MCF 10A (cell line): ENCODE measurements at regions not wholly inside any gene's neighbourhood (a gene's known extent, or its start where the extent isn't known, plus 50 kb on each side); places are given as distances from the start of the nearest gene placed in this dataset.

Source experiments
- BruUV-seq: library from RNA; stranded (reverse); fragments of 400-500 nt; replicated peaks from 2 replicates; lab custom pipeline; 2021; lab: Mats Ljungman, UMichigan
- CTCF ChIA-PET: fragments of 300-600 bp; sonication (Branson Sonifier 250); formaldehyde crosslinking; extraction: SDS; loops from one replicate; lab custom pipeline; 2021; ENCODE audit warnings: antibody characterized with exemption, inconsistent platforms; lab: Yijun Ruan, JAX
- POLR2A ChIA-PET: fragments of 300-600, 350-650 bp; sonication (Branson Sonifier 250); formaldehyde crosslinking; extraction: SDS; loops from one replicate; lab custom pipeline; 2020; ENCODE audit warnings: antibody characterized with exemption, inconsistent platforms; lab: Yijun Ruan, JAX
- DNase-seq: peaks from one replicate; pipeline ENCODE4 v3.0.0-alpha.2; 2018; ENCODE audit not compliant: unreplicated experiment
- H3K27ac Mint-ChIP-seq: one replicate; pipeline ENCODE4 v1.8.0; 2022; ENCODE audit warnings: mild to moderate bottlenecking, low read depth, mixed read lengths; ENCODE audit not compliant: unreplicated experiment
- H3K27me3 Mint-ChIP-seq: one replicate; pipeline ENCODE4 v1.8.0; 2022; ENCODE audit warnings: mixed read lengths; ENCODE audit not compliant: insufficient read depth, unreplicated experiment
- H3K36me3 Mint-ChIP-seq: one replicate; pipeline ENCODE4 v1.8.0; 2022; ENCODE audit warnings: mild to moderate bottlenecking, moderate library complexity, mixed read lengths; ENCODE audit not compliant: insufficient read depth, unreplicated experiment
- H3K4me1 Mint-ChIP-seq: one replicate; pipeline ENCODE4 v1.8.0; 2022; ENCODE audit warnings: mixed read lengths; ENCODE audit not compliant: insufficient read depth, unreplicated experiment
- H3K4me3 Mint-ChIP-seq: one replicate; pipeline ENCODE4 v1.8.0; 2022; ENCODE audit warnings: mild to moderate bottlenecking, moderate library complexity, mixed read lengths; ENCODE audit not compliant: unreplicated experiment
- H3K9me3 Mint-ChIP-seq: one replicate; pipeline ENCODE4 v1.8.0; 2022; ENCODE audit warnings: mixed read lengths; ENCODE audit not compliant: unreplicated experiment
- intact Hi-C: fragments of 100-400 bp; cut with micrococcal nuclease; formaldehyde crosslinking; loops from 2 replicates; pipeline ENCODE4 v1.14.1; 2022
- TF ChIP-seq, protein P1 (sequence below): fragments of 200-600 bp; IDR thresholded peaks from one replicate; pipeline ENCODE4 v1.8.0; 2022; ENCODE audit warnings: antibody characterized with exemption, mild to moderate bottlenecking; ENCODE audit not compliant: unreplicated experiment

DNA sequence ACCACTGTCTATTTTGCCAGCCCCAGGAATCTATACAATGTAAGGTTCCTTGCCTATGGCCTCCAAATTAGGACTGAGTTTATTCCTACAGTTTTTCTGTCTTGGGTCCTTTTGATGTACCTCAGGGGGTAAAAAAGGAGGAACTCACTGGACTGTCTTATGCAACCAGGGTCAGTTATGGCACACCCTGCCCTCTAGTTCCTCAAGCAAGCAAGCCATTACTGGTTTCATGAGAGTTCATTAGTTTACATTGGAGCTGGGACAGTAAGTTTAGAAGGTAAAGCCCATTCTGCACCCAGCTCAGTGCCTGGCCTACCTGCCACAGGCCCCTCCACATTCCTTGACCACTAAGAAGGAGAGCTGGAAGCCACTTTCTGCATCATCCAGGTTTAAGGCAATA, 68.7 kb upstream of the WIPF1 start:
- Mint-ChIP-seq H3K4me3 (no peak overlapping the region), H3K4me1 (peaks cover 17% of the 10 kb centered on the region), H3K36me3 (peaks cover 4% of the 10 kb centered on the region), H3K27ac (no peak overlapping the region), H3K27me3 (no peaks in the 10 kb centered on the region), H3K9me3 (peaks cover 2% of the 10 kb centered on the region)
- CTCF ChIA-PET, result interaction anchor here (0.7 to 2.1 kb wide), 3 partner anchors 30 to 1427 kb away, joined by 3 to 6 read pairs (median 3); no protein-coding TSS in a partner anchor
- TF ChIP-seq, protein P1, sequence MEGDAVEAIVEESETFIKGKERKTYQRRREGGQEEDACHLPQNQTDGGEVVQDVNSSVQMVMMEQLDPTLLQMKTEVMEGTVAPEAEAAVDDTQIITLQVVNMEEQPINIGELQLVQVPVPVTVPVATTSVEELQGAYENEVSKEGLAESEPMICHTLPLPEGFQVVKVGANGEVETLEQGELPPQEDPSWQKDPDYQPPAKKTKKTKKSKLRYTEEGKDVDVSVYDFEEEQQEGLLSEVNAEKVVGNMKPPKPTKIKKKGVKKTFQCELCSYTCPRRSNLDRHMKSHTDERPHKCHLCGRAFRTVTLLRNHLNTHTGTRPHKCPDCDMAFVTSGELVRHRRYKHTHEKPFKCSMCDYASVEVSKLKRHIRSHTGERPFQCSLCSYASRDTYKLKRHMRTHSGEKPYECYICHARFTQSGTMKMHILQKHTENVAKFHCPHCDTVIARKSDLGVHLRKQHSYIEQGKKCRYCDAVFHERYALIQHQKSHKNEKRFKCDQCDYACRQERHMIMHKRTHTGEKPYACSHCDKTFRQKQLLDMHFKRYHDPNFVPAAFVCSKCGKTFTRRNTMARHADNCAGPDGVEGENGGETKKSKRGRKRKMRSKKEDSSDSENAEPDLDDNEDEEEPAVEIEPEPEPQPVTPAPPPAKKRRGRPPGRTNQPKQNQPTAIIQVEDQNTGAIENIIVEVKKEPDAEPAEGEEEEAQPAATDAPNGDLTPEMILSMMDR, result no peak
- intact Hi-C loops, result no loop called here
- POLR2A ChIA-PET, result no interaction called here
- DNase-seq, result no peak
- BruUV-seq, result no TSS peak

DNA sequence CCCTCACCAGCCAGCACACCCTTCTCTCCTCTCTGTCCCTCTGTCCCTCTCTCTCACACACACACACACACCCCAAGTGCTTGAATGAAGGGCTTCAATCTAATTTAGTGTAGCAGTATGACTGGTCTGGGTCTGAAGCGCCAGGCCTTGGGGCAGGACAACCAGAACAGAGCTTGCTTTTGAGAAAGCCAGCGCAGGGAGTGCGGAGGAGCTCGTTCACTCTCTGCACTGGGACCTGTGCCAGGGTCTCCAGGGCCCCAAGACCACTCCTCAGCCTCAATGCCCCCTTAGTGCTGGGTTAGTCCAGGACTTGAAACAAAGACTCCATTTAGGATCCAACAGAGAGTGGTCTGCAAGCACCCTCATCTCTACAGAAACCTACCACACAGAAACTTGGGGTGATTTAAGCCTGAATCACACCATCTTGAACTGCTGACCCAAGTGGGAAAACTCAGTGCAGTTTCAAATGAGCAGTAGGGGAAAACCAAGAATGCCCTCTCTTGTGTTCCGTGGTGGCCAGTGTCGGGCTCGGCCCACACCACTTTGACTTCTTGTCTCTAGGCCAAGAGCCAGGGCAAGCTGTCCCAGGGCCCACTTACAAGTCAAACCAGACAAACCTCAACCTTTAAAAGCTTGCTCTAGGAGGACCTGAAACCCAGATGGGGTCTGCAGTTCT, 66.6 kb upstream of the WIPF1 start:
- TF ChIP-seq, protein P1, result no peak
- H3K27me3 Mint-ChIP-seq, result no peaks in the 10 kb centered on the region
- peaks cover 20% of the 10 kb centered on the region for H3K4me1 Mint-ChIP-seq
- POLR2A ChIA-PET, result no interaction called here
- no peaks in the 10 kb centered on the region for H3K9me3 Mint-ChIP-seq
- H3K4me3 Mint-ChIP-seq, result no peak overlapping the region
- H3K36me3 Mint-ChIP-seq, result no peaks in the 10 kb centered on the region
- intact Hi-C loops, result no loop called here
- CTCF ChIA-PET, result interaction anchor here (0.5 to 1.5 kb wide), 2 partner anchors 10 to 23 kb away, joined by 3 read pairs; no protein-coding TSS in a partner anchor
- no peak for DNase-seq
- no TSS peak for BruUV-seq
- no peak overlapping the region for H3K27ac Mint-ChIP-seq

DNA sequence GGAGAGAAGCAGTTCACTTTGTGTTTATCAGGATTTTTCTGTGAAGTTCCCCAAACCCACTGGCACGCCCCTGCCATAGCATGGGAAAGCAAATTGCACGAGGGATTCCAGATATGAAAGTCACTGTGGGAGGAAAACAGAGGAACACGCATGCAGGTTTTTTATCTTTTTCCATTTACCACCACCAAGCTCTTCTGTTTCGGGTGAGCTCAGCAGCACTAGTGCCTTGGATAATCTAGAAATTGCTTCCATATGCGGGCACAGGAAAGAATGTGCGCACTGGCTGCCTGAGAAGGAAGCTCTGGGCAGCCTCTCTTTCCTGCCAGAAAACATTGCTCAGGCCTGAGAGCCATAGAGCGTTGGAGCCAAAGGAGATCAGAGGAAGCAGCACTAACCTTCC, 65.9 kb upstream of the WIPF1 start:
- H3K4me1 Mint-ChIP-seq, result peaks cover 20% of the 10 kb centered on the region
- TF ChIP-seq, protein P1, result no peak
- no TSS peak for BruUV-seq

DNA sequence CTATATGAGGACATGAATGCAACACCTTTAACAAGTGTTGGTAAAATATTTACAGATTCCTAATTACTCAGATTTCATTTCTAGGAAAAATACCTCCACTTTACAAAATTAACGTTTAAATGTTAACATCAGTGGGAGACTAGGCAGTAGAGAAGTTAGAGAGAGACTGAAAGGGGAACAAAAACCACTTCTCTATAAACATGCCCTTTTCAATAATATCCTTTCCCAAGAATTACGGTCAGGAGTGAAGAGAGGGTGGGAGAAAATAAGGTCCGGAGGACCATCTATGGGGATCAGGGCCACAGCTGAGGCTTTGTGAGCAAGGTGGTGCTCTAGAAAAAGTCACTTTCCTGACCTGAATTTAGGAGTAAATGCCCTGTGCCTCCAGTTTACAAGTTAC, 65.3 kb upstream of the WIPF1 start:
- no peak overlapping the region for H3K4me3 Mint-ChIP-seq
- H3K4me1 Mint-ChIP-seq, result peaks cover 20% of the 10 kb centered on the region
- DNase-seq, result no peak
- no peaks in the 10 kb centered on the region for H3K9me3 Mint-ChIP-seq
- no peaks in the 10 kb centered on the region for H3K27me3 Mint-ChIP-seq
- H3K27ac Mint-ChIP-seq, result no peak overlapping the region
- no TSS peak for BruUV-seq
- ChIA-PET CTCF (interaction anchor here (0.6 to 1.5 kb wide), 2 partner anchors 8 to 24 kb away, joined by 3 read pairs; no protein-coding TSS in a partner anchor), POLR2A (no interaction called here)
- no peaks in the 10 kb centered on the region for H3K36me3 Mint-ChIP-seq
- intact Hi-C loops, result no loop called here
- TF ChIP-seq, protein P1, result no peak

More for the DNA sequence above, 65.9 kb upstream of the WIPF1 start:
- Mint-ChIP-seq H3K27me3 (no peaks in the 10 kb centered on the region), H3K36me3 (no peaks in the 10 kb centered on the region), H3K9me3 (no peaks in the 10 kb centered on the region), H3K4me3 (no peak overlapping the region), H3K27ac (no peak overlapping the region)
- DNase-seq, result no peak
- ChIA-PET POLR2A (no interaction called here), CTCF (interaction anchor here (1.5 kb wide), 1 partner anchor 24 kb away, joined by 3 read pairs; no protein-coding TSS in a partner anchor)
- intact Hi-C loops, result no loop called here
